ENCODE measurements at regions not wholly inside any gene's neighbourhood (a gene's known extent, or its start where the extent isn't known, plus 50 kb on each side); places are given as distances from the start of the nearest gene placed in this dataset.

GRCh38 chr5:61822584-61822983, 483.4 kb upstream of the KIF2A start:
- no peaks in the 10 kb centered on the region for H3K27me3 ChIP-seq
- no peak overlapping the region for H3K4me3 ChIP-seq (replicated peaks in 1 of 3)
- no peaks in the 10 kb centered on the region for H3K9me3 ChIP-seq
- H3K4me1 ChIP-seq = no peaks in the 10 kb centered on the region
- no peaks in the 10 kb centered on the region for H3K36me3 ChIP-seq
- 93 to 96% methylated on average over 5 of the region's 5 CpGs for WGBS, 2 donors
- DNase-seq = no peak
- no peak overlapping the region for H3K27ac ChIP-seq
- intact Hi-C loops (cut with DNase I) = no loop called here
- TF ChIP-seq, protein P1, sequence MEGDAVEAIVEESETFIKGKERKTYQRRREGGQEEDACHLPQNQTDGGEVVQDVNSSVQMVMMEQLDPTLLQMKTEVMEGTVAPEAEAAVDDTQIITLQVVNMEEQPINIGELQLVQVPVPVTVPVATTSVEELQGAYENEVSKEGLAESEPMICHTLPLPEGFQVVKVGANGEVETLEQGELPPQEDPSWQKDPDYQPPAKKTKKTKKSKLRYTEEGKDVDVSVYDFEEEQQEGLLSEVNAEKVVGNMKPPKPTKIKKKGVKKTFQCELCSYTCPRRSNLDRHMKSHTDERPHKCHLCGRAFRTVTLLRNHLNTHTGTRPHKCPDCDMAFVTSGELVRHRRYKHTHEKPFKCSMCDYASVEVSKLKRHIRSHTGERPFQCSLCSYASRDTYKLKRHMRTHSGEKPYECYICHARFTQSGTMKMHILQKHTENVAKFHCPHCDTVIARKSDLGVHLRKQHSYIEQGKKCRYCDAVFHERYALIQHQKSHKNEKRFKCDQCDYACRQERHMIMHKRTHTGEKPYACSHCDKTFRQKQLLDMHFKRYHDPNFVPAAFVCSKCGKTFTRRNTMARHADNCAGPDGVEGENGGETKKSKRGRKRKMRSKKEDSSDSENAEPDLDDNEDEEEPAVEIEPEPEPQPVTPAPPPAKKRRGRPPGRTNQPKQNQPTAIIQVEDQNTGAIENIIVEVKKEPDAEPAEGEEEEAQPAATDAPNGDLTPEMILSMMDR (IDR thresholded peaks at IDR 0.05) = no peak
- no peak for TF ChIP-seq POLR2A (IDR thresholded peaks at IDR 0.05)

DNA sequence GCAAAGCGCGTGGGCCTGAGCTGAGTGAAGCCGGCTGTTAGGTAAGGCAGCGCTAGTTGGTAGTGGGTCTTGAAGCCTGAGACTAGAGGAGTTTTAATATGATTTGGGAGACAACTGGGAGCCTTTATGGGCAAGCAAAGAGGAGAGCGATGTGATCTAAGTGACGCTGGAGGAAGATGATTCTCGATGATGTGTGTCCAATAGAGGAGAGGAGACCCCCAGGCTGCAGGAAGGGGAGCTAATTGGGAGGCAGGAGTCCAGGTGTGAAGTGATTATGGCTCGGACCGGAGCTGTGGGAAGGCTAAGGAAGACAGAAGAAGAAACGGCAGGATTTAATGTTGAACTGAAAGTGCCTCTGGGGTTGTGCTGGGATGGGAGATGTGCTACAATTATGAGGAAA, 482.9 kb upstream of the KIF2A start:
- intact Hi-C loops (cut with DNase I) = no loop called here

DNA sequence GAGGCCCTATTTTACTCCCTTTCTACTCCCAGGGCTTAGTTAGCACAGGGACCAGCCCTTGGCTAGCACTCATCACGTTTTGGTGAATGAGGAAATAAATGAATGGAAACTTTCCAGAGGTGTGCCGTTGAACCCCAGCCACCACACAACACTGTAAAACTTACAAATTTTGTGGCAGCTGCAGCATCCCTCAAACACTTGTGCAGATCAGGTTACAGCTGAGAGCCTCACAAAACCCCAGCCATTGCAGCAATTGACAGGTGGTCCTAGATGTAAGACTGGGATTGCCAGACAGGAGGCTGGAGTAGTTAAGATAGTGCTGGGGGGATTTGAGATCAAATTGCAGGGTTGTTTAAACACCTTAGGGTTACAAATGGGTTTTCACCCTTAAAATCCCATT, 482.2 kb upstream of the KIF2A start:
- Histone ChIP-seq H3K27ac (no peak overlapping the region), H3K27me3 (no peaks in the 10 kb centered on the region), H3K4me1 (no peaks in the 10 kb centered on the region), H3K4me3 (replicated peaks in 1 of 3) (no peak overlapping the region), H3K36me3 (no peaks in the 10 kb centered on the region), H3K9me3 (no peaks in the 10 kb centered on the region)
- intact Hi-C loops (cut with DNase I) = no loop called here
- no peak for DNase-seq
- 36 to 50% methylated on average over 2 of the region's 2 CpGs for WGBS, 2 donors
- no peak for TF ChIP-seq POLR2A (IDR thresholded peaks at IDR 0.05)
- TF ChIP-seq, protein P1 (IDR thresholded peaks at IDR 0.05) = no peak

More for the DNA sequence above, 482.9 kb upstream of the KIF2A start:
- 84 to 85% methylated on average over 10 of the region's 10 CpGs for WGBS, 2 donors
- Histone ChIP-seq H3K36me3 (no peaks in the 10 kb centered on the region), H3K9me3 (no peaks in the 10 kb centered on the region), H3K4me3 (replicated peaks in 1 of 3) (no peak overlapping the region), H3K4me1 (no peaks in the 10 kb centered on the region), H3K27me3 (no peaks in the 10 kb centered on the region), H3K27ac (no peak overlapping the region)
- no peak for DNase-seq
- TF ChIP-seq, protein P1 (IDR thresholded peaks at IDR 0.05) = no peak
- TF ChIP-seq POLR2A (IDR thresholded peaks at IDR 0.05) = no peak

DNA sequence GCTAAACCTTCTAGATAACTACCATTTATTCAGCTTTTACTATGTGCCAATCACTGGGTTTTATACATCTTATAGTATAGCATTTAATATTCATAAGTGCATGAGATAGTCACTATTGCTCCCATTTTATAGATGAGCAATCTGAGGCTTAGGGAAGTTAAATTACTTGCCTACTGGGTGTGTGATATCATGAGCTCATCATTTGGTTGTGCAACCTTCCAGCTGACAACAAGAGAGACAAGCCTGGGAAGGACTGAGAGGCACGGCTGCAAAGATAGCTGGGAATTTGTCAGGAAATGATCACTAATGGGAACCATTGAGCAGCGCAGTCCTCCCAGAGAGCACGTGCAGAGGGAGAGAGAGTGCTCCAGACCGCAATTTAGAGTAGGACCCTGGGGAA, 481.6 kb upstream of the KIF2A start:
- no peak for DNase-seq
- no peak for TF ChIP-seq POLR2A (IDR thresholded peaks at IDR 0.05)
- TF ChIP-seq, protein P1 (IDR thresholded peaks at IDR 0.05) = no peak
- no peaks in the 10 kb centered on the region for H3K4me1 ChIP-seq
- H3K9me3 ChIP-seq = no peaks in the 10 kb centered on the region
- 85 to 91% methylated on average over 4 of the region's 4 CpGs for WGBS, 2 donors
- H3K36me3 ChIP-seq = no peaks in the 10 kb centered on the region
- no peak overlapping the region for H3K4me3 ChIP-seq (replicated peaks in 1 of 3)
- H3K27ac ChIP-seq = no peak overlapping the region
- H3K27me3 ChIP-seq = no peaks in the 10 kb centered on the region
- intact Hi-C loops (cut with DNase I) = no loop called here

DNA sequence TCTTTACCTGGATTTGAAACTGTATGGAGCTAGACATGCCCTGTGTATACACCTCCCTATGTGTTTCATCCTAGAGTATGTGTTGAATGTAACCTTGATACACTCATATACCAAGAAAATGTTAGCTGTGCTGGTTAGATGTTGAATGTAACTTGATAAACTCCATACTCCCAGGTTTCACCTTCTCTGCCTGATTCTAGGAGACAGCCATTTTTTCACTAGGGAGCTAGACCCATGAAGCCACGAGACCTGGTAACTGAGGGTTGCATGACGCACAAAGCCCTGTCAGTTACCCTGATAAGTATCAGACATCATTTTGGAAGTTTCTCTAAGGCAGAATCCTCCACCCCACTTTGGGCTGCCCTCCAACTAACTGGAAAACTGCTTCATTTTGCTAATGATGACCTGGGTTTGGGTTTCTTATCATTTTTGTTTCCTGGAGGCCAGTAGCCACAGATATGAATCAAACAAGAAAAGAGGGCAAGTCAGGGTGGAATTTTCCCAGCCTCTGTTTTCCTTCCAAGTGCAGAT, 478.5 kb upstream of the KIF2A start:
- intact Hi-C loops (cut with DNase I) = no loop called here
- Histone ChIP-seq H3K36me3 (no peaks in the 10 kb centered on the region), H3K4me3 (replicated peaks in 1 of 3) (no peak overlapping the region), H3K27me3 (no peaks in the 10 kb centered on the region), H3K9me3 (no peaks in the 10 kb centered on the region), H3K27ac (no peak overlapping the region), H3K4me1 (no peaks in the 10 kb centered on the region)
- WGBS, 2 donors = 84 to 93% methylated on average over 2 of the region's 2 CpGs
- DNase-seq = no peak
- TF ChIP-seq POLR2A (IDR thresholded peaks at IDR 0.05) = no peak
- TF ChIP-seq, protein P1 (IDR thresholded peaks at IDR 0.05) = no peak
